H7 (cell line): ENCODE measurements at regions not wholly inside any gene's neighbourhood (a gene's known extent, or its start where the extent isn't known, plus 50 kb on each side); places are given as distances from the start of the nearest gene placed in this dataset.
"Not testable (repeated sequence)": the region's sequence is repeated elsewhere in the genome, so short reads cannot be mapped to it uniquely, and the experiment has no call there.

Source experiments
- DNase-seq: peaks from one replicate; pipeline ENCODE4 v3.0.0; 2012
- H3K27me3 ChIP-seq: 2 replicates; pipeline ENCODE4 v1.6.0; 2011; ENCODE audit warnings: mild to moderate bottlenecking, low read length; ENCODE audit not compliant: control insufficient read depth, insufficient read depth
- H3K36me3 ChIP-seq: replicated peaks from 2 replicates; pipeline ENCODE4 v1.5.1; 2011; ENCODE audit warnings: low read length; ENCODE audit not compliant: control insufficient read depth, insufficient read depth
- H3K4me3 ChIP-seq: 2 replicates; pipeline ENCODE4 v1.5.1; 2011; ENCODE audit warnings: low read depth, mild to moderate bottlenecking, control low read depth, low read length, moderate library complexity; ENCODE audit not compliant: insufficient read depth

DNA sequence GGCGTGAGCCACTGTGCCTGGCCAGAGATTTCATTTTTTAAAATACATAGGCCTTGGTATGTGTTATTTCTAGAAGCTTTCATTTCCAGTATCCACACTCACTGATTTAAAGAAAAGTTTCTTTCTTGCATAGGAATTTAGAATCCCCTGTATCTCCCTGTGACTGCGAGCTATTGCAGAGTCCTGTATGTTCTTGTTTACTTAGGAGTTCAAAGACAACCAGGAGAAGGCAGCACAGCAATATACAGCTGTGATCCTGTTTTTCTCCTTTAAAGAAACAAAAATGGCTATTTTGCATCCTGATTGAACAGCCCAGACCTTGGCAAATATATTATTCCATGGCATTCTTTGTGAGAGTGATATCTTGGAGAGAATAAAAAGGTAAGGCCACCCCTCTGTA, 185.0 kb upstream of the COX10 start:
- H3K4me3 ChIP-seq: no peak overlapping the region
- DNase-seq: no peak
- no peaks in the 10 kb centered on the region for H3K27me3 ChIP-seq
- no peaks in the 10 kb centered on the region for H3K36me3 ChIP-seq

DNA sequence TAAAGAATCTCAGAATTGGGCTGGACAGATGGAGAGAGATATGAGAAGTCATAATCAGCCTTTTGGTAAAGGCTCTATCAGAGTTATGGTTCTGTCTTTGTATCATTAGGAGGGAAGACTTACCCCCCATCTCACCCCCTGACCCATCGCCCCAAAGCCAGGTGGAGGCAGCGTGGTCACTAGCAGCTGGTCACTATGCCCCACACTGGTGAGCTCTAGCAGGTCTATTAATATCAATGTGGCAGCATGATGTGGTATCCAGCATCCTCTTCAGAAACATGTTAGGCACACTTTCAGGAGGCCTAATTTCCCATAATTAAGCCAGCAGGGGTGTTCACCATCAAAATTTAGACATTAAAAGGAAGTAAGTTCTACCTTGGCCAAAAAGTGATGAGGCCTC, 183.8 kb upstream of the COX10 start:
- no peaks in the 10 kb centered on the region for H3K36me3 ChIP-seq
- H3K4me3 ChIP-seq: no peak overlapping the region
- no peak for DNase-seq
- no peaks in the 10 kb centered on the region for H3K27me3 ChIP-seq

DNA sequence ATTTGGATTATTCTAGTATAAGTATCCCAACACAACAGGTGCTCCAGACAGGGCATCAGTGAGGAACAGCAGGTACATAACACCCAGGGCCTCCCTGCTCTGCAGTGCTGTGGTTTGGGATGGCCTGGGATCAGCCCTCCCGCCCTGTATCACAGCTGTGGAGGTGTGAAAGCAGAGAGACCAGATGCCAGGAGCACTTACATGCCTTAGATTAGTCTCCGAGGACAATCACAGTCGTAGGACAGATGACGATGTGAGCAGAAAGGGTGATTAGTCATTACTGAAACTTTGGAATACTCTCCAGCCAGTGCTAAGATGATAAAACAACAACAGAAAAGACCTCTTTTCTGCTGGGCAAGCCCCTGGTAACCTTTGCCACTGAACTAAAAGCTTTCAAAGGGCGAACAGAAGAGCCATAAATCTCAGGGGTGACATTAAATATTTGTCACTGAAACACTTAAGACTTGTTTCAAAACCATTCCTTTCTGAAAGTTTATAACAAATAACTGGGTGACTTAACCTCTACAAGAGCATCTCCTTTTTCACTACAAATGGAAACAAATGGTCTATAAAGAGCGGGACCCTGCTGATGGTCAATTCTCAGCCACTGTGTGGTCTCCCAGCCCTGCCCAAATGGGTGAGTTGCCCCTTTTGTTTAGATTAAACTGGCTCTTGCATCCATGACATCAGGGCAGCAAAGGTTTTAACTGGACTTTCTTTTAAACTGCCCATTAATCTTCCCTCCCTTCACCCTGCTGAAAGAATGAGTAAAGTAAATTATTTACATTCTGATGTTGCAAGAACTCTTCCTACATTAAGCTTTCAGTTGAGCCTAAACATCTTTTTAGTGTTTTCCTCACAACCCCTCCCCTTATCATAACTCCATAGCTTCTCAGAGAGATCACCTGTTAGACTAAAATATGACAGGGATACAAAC, 183.1 kb upstream of the COX10 start:
- H3K36me3 ChIP-seq: no peaks in the 10 kb centered on the region
- no peak for DNase-seq

DNA sequence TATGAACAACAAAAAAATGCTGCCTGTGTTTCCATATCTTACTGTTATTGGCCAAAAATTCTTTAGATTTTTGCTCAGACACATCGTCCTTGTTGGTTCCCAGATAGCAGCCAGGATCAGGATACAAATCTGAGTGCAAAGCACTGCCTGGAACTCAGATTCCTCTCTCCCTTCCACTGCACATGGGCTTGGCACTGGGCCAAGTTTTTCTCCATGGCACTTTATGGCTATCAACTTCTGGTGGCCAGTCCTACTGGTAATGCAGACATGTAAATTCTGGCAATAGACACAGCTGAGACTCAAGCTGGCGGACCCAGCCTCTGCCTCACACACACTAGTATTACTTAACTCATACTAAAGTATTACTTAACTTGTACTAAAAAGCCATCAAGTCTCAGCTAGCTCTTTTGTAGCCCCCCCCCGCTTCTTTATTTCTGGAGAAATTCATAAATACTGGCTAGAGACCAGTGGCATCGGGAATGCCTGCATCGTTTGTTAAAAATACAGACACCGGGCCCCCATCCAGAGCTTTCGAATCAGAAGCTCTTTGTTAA, 181.2 kb upstream of the COX10 start:
- Histone ChIP-seq H3K36me3 (no peaks in the 10 kb centered on the region), H3K4me3 (no peak overlapping the region), H3K27me3 (no peaks in the 10 kb centered on the region)
- DNase-seq: no peak

More for the DNA sequence above, 183.1 kb upstream of the COX10 start:
- Histone ChIP-seq H3K27me3 (no peaks in the 10 kb centered on the region), H3K4me3 (no peak overlapping the region)

DNA sequence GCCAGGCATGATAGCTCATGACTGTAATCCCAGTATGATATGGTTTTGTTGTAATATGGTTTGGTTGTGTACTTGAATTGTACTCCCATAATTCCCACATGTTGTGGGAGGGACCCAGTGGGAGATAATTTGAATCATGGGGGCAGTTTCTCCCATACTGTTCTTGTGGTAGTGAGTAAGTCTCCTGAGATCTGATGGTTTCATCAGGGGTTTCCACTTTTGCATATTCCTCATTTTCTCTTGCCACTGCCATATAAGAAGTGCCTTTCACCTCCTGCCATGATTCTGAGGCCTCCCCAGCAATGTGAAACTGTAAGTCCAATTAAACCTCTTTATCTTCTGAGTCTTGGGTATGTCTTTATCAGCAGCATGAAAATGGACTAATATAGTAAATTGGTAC, 160.3 kb upstream of the COX10 start:
- H3K4me3 ChIP-seq, H3K27me3 ChIP-seq, H3K36me3 ChIP-seq, DNase-seq: not testable (repeated sequence)

DNA sequence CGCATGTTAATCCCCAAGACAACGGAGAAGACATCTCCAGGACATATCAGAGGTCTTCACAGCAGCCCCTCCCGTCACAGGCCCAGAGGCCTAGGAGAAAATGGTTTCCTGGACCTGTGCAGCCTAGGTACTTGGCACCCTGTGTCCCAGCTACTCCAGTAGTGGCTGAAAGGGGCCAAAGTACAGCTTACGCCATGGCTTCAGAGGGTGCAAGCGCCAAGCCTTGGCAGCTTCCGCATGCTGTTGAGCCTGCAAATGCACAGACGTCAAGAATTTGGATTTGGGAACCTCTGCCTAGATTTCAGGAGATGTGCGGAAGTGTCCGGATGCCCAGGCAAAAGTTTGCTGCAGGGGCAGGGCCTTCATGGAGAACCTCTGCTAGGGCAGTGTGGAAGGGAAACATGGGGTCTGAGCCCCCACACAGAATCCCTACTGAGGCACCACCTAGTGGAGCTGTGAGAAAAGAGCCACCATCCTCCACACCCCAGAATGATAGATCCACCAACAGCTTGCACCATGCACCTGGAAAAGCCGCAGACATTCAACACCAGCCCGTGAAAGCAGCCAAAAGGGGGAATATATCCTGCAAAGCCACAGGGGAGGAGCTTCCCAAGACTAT, 159.3 kb upstream of the COX10 start:
- Histone ChIP-seq H3K27me3 (no peaks in the 10 kb centered on the region), H3K4me3 (no peak overlapping the region), H3K36me3 (no peaks in the 10 kb centered on the region)
- no peak for DNase-seq

DNA sequence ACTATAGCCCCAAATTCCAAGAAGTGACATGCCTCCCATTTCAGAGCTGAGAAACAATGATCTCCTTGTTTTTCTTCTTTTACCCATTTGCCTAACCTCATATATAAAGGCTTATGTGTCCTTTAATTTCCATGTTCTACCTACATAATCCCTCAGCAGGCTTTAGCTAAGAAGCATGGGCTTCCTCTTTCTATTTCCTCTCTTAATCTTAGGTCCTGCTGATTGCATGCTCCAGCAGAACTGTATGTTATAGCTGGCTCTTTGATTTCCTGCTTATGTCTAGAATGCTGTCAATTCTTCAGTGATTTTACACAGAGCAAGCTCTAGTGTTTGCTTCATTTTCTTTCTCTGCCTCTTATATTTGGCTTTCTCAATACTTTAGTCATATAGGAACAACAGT, 151.7 kb upstream of the COX10 start:
- DNase-seq: no peak

DNA sequence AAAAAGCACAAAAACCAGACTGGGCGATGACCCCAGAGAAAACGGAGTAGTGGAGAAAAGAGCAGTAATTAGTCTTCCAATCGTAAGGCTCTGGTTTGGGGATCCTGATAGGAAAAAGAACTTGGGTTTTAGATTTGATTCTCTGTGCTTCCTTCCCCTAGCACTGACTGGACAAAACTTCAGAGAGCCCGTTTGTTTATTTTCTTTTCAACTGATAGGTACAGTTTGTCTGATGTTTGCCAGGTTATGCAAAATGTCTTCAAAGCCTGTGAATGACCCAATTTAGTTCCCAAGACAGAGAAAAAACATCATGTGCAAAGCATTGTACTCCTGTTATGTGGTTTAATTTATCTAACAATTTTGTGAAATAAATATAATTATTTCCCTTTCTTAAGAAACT, 151.1 kb upstream of the COX10 start:
- no peak overlapping the region for H3K4me3 ChIP-seq
- no peaks in the 10 kb centered on the region for H3K27me3 ChIP-seq
- no peak for DNase-seq
- no peaks in the 10 kb centered on the region for H3K36me3 ChIP-seq

More for the DNA sequence above, 151.7 kb upstream of the COX10 start:
- H3K4me3 ChIP-seq: no peak overlapping the region
- H3K27me3 ChIP-seq: no peaks in the 10 kb centered on the region
- no peaks in the 10 kb centered on the region for H3K36me3 ChIP-seq

DNA sequence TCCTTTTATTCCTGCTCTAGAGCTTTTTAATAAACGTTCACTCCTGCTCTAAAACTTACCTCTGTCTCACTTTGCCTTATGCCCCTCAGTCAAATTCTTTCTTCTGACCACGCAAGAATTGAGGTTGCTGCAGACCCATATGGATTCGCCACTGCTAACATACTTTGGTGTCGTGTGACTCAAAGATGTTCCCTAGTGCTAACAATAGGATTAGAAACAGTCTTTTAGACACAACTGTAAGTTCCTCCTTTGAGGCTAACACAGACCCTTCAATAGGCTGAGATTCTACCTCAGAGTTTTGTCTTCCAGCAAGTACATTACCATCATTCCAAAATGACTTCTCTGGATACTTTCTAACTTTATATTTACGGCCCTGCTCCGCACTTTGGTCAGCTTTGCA, 149.5 kb upstream of the COX10 start:
- no peak for DNase-seq
- Histone ChIP-seq H3K27me3 (no peaks in the 10 kb centered on the region), H3K36me3 (no peaks in the 10 kb centered on the region), H3K4me3 (no peak overlapping the region)

DNA sequence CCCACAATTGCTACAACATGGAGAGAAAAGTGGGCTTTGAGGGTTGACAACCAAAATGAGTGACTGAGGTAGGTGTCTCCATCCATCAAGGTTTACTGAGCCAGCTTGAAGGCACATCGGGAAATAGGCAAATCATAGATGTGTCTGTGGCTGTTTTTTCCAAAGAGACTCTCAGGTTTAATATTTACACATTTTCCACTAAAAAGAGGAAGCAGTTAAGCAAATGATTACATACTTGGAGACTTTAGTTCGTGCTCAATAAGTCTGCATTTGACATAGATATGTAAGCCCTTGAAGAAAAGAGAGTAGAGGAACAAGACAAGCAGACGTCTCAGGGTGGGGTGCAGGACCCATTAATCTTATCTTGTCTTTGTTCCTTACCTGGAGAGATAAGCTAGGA, 148.9 kb upstream of the COX10 start:
- Histone ChIP-seq H3K27me3 (no peaks in the 10 kb centered on the region), H3K36me3 (no peaks in the 10 kb centered on the region), H3K4me3 (no peak overlapping the region)
- no peak for DNase-seq

DNA sequence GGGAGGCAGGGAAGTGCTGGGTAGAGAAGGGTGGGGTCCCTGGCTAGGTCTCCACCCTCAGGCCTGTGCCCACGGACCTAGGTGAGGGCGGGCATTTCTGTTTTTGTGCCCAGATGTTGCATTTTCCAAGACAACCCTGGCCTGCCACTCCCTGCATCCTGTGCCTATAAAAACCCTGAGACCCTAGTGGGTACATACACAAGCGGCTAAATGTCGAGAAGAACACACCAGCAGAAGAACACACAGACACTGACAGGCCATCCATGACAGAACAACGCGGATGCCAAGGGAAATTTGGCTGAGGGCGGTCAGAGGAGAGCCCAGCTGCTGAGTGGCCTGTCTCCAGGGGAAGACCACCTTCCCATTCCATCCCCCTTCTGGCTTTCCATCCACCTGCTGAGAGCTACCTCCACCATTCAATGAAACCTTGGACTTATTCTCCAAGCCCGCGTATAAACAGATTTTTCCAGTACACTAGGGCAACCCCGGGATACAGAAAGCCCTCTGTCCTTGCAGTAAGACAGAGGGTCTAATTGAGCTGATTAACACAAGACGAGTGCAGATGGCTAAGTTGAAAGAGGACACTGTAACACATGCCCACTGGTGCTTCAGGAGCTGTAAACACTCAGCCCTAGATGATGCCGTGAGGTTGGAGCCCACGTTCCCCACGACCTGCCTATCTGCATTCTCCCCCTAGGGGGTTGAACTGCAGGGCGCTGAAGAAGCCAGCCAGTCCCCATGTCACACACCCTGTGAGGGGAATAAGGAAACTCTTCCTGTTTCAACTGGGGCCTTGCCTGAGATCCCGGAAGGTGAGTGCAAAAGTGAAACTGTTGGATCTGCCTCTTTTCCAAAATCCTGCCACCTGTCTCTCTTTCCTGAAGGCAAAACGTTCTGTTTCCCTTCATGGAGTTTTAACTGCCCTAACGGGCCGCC, 147.2 kb upstream of the COX10 start:
- DNase-seq: no peak
- Histone ChIP-seq H3K27me3 (no peaks in the 10 kb centered on the region), H3K4me3 (no peak overlapping the region), H3K36me3 (no peaks in the 10 kb centered on the region)

DNA sequence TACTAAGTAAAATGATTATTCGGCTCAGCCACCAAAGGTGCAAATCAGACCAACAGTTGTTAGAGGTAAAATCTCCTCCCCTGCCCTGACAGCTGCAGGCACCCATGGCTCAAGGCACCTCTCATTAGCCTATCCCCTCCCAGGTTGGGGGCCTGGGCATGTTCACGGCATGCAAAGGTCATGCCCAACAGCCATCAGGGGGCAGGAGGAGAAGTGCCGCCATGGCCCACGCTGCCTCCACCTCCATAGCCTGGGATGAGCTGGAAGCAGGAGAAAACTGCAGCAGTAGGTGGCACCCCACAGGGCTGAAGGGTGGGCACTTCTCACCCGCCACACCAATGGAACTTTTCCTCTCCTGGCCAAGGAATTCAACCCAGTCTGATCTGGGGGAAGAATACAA, 146.4 kb upstream of the COX10 start:
- no peaks in the 10 kb centered on the region for H3K27me3 ChIP-seq
- no peaks in the 10 kb centered on the region for H3K36me3 ChIP-seq
- no peak for DNase-seq
- H3K4me3 ChIP-seq: no peak overlapping the region

DNA sequence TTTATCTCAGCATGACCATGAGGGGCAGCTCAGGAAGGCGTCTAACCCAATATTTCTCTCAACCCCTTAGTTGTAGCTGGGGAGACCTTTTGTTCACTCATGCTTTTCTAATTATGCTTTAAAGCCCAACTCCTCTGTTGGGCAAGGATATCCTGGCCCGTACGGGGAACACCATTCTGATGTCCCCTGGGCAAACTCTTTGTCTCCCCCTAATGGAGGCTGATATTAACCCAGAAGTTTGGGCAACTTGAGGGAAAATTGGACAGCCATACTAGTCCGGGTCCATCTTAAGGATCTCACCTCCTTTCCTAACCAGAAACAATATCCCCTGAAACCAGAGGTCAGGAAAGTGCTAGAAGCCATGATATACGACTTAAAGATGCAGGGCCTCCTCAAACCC, 143.7 kb upstream of the COX10 start:
- H3K36me3 ChIP-seq: no peaks in the 10 kb centered on the region
- no peaks in the 10 kb centered on the region for H3K27me3 ChIP-seq
- H3K4me3 ChIP-seq: no peak overlapping the region
- DNase-seq: no peak

DNA sequence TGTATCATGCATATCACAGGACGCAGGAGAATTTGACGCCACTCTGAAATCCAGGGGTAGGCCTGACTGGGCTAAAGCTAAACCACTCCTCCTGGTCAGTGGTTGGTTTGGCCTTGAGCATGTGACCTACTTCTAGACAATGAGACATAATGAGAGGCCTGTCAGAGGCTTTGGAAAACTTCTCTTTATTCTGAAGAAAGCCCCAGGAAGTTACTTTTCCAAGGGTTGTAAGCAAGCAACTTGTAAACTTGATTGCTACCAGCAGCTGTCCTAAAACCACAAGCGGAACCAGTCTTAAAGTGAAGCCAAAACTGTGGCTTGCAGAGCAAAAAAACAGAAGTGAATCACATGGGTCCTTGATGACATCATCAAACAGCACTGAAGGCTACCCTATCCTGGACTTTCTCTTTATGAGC, 138.2 kb upstream of the COX10 start:
- H3K27me3 ChIP-seq: no peaks in the 10 kb centered on the region
- H3K4me3 ChIP-seq: no peak overlapping the region
- no peaks in the 10 kb centered on the region for H3K36me3 ChIP-seq
- no peak for DNase-seq
